ENCODE measurements at regions not wholly inside any gene's neighbourhood (a gene's known extent, or its start where the extent isn't known, plus 50 kb on each side); places are given as distances from the start of the nearest gene placed in this dataset.
A peak's percentile ranks its signal among the peaks of the same experiment; 100 is the strongest.

GRCh38 chr1:172885971-172886370, 164.8 kb downstream of the TNFSF18 start:
- no peaks in the 10 kb centered on the region for H4K20me1 ChIP-seq (ENCODE audit: insufficient read depth, low read length)
- peak overlapping the region; percentile 76 for H2AK5ac ChIP-seq (ENCODE audit: low read depth, low read length)
- H3K27me3 ChIP-seq (ENCODE audit: control insufficient read depth, insufficient read depth, low read length): no peaks in the 10 kb centered on the region
- no peaks in the 10 kb centered on the region for H3K79me1 ChIP-seq (ENCODE audit: low read depth in 1 of 2, low read length in 2 of 2)
- WGBS, 2 experiments (ENCODE audit: extremely low coverage in 2 of 2, insufficient read length in 1 of 2): no CpG with 5 or more reads among the region's 1 CpG
- no peaks in the 10 kb centered on the region for H3K9me3 ChIP-seq (ENCODE audit: control insufficient read depth, insufficient read depth, low read length)
- H2BK5ac ChIP-seq (ENCODE audit: low read depth, low read length, poor library complexity, severe bottlenecking): no peak overlapping the region
- no peak overlapping the region for H3K23ac ChIP-seq (ENCODE audit: low read depth, low read length)
- no peak overlapping the region for H3K9ac ChIP-seq (ENCODE audit: low read depth, low read length)
- peak overlapping the region; percentile 72; the same call in 1 of the 2 replicates for H2BK120ac ChIP-seq (ENCODE audit: low read depth, low read length)
- intact Hi-C loops (cut with micrococcal nuclease) (no loop called here), in situ Hi-C loops (cut with MboI; ENCODE audit: low sequenced_read_pairs) (no loop called here), dilution Hi-C loops (cut with HindIII; ENCODE audit: low sequenced_read_pairs, unreplicated experiment) (no loop called here)
- H4K91ac ChIP-seq (ENCODE audit: insufficient read depth, low read depth, low read length): no peak overlapping the region
- no peak overlapping the region for H3K27ac ChIP-seq (ENCODE audit: insufficient read depth, low read length)
- H4K5ac ChIP-seq (ENCODE audit: low read depth, low read length): peak overlapping the region; percentile 59; the same call in 1 of the 2 replicates
- ChIA-PET CTCF (interaction anchor here (0.6 kb wide), 1 partner anchor 144 kb away, joined by 3 read pairs; no protein-coding TSS in a partner anchor), POLR2A (ENCODE audit: unreplicated experiment) (interaction anchor here (1.2 kb wide), 1 partner anchor 319 kb away, joined by 3 read pairs; no protein-coding TSS in a partner anchor)
- TF ChIP-seq USF2 (IDR thresholded peaks at IDR 0.05; ENCODE audit: low read depth, low read length) (no peak), CHD1 (IDR thresholded peaks at IDR 0.05; ENCODE audit: low read depth, low read length) (no peak), RCOR1 (IDR thresholded peaks at IDR 0.05; ENCODE audit: insufficient replicate concordance, low read length) (no peak), RAD21 (IDR thresholded peaks at IDR 0.05; ENCODE audit: low read length) (no peak), ELK1 (IDR thresholded peaks at IDR 0.05; ENCODE audit: borderline replicate concordance, low read depth, low read length) (no peak)
- no TSS peak for BruUV-seq (replicated peaks)
- H2AFZ ChIP-seq (replicated peaks; ENCODE audit: low read length, poor library complexity): no peak overlapping the region
- peak overlapping the region; percentile 61; the same call in 1 of the 2 replicates for H3K18ac ChIP-seq (ENCODE audit: low read depth, low read length)
- peaks cover 7% of the 10 kb centered on the region; the same call in 1 of the 2 replicates for H3K9me1 ChIP-seq (ENCODE audit: insufficient read depth, low read length)
- DNase-seq (peak; percentile 49), ATAC-seq (ENCODE audit: low read depth) (peak; percentile 37)
- H3K4me1 ChIP-seq (ENCODE audit: control insufficient read depth, insufficient read depth, low read length): peaks cover 11% of the 10 kb centered on the region
- no peak overlapping the region for H3K14ac ChIP-seq (replicated peaks; ENCODE audit: low read depth, low read length)
- H3K4me2 ChIP-seq (ENCODE audit: low read depth, low read length): no peak overlapping the region; the same call in 1 of the 2 replicates
- no peak overlapping the region for H3K56ac ChIP-seq (ENCODE audit: extremely low read depth, insufficient read depth, low read length)
- H3K36me3 ChIP-seq (ENCODE audit: control insufficient read depth, insufficient read depth, low read length): no peaks in the 10 kb centered on the region
- H2BK15ac ChIP-seq (ENCODE audit: low read depth, low read length): peak overlapping the region; percentile 79; the same call in 2 of the 3 replicates
- H3K4me3 ChIP-seq (ENCODE audit: insufficient read depth, low read depth, low read length): no peak overlapping the region
- peak overlapping the region; percentile 32; the same call in 1 of the 2 replicates for H2BK20ac ChIP-seq (ENCODE audit: low read depth, low read length)
- H3K4ac ChIP-seq (ENCODE audit: low read depth, low read length): peak overlapping the region; percentile 34; the same call in 1 of the 2 replicates
- peak overlapping the region in 1 of 2 experiments; percentile 41; a peak in 1 of 4 replicates for H4K8ac ChIP-seq (ENCODE audit: low read depth in 2 of 2, low read length in 2 of 2)
- no peak overlapping the region for H2AK9ac ChIP-seq (replicated peaks; ENCODE audit: low read depth, low read length, poor library complexity)

All from IMR-90 (cell line).